K562 (cell line): ENCODE measurements at regions not wholly inside any gene's neighbourhood (a gene's known extent, or its start where the extent isn't known, plus 50 kb on each side); places are given as distances from the start of the nearest gene placed in this dataset.

Source experiments
- ATAC-seq: fragments of 200-7000 bp; cut with Tn5 transposase; 3 replicates; pipeline ENCODE4 v1.9.1; 2020; ENCODE audit warnings: moderate library complexity
- BruUV-seq: library from RNA; stranded (reverse); fragments of 400-500 nt; replicated peaks from 2 replicates; lab custom pipeline; 2021; lab: Mats Ljungman, UMichigan
- CTCF ChIA-PET: fragments of 300-600 bp; formaldehyde crosslinking; extraction: SDS; loops from one replicate; lab custom pipeline; 2021; ENCODE audit warnings: low intra/inter-chr PET ratio; lab: Yijun Ruan, JAX
- POLR2A ChIA-PET: fragments of 300-600, 350-650 bp; sonication (Branson Sonifier 250); formaldehyde crosslinking; extraction: SDS; loops from one replicate; lab custom pipeline; 2021; ENCODE audit warnings: antibody characterized with exemption, inconsistent platforms; lab: Yijun Ruan, JAX
- DNase-seq, 4 experiments: peaks; one replicate each; pipeline versions ENCODE4 v3.0.0 to v3.0.0-alpha.2; 2011 to 2018; ENCODE audit warnings: low spot score in 3 of 4, mixed read lengths in 3 of 4; ENCODE audit errors: extremely low read depth in 1 of 4
- FAIRE-seq: peaks from 2 replicates; lab custom pipeline; 2011; peaks lifted over from hg19 to GRCh38; lab: Jason Lieb, UNC
- H2AFZ ChIP-seq: 2 replicates; pipeline ENCODE4 v1.6.0; 2011; ENCODE audit warnings: low read depth, low read length, control low read depth, inconsistent platforms
- H3K27ac ChIP-seq: fragments of 200-600 bp; 3 replicates; pipeline ENCODE4 v1.8.0; 2011; ENCODE audit warnings: low read depth, mild to moderate bottlenecking, control low read depth, inconsistent platforms, low read length, moderate library complexity, mixed read lengths; ENCODE audit errors: extremely low read depth
- H3K27me3 ChIP-seq, 2 experiments: fragments of 300-600 bp in 1 of 2; 2 replicates in 1 of 2; 3 replicates in 1 of 2; pipeline versions ENCODE4 v1.6.0 to v1.8.0; 2011; ENCODE audit warnings: inconsistent platforms in 2 of 2, low read length in 2 of 2, mild to moderate bottlenecking in 1 of 2, mixed read lengths in 1 of 2, moderate library complexity in 1 of 2; ENCODE audit not compliant: control insufficient read depth in 2 of 2, insufficient read depth in 2 of 2
- H3K36me3 ChIP-seq: fragments of 300-600 bp; 3 replicates; pipeline ENCODE4 v1.8.0; 2011; ENCODE audit warnings: mild to moderate bottlenecking, low read length, inconsistent platforms; ENCODE audit not compliant: control insufficient read depth, insufficient read depth
- H3K4me1 ChIP-seq, 2 experiments: fragments of 200-600 bp in 1 of 2; replicated peaks in 1 of 2; 2 replicates in 1 of 2; 3 replicates in 1 of 2; pipeline versions ENCODE4 v1.5.1 to v1.8.0; 2011; ENCODE audit warnings: inconsistent platforms in 2 of 2, low read length in 2 of 2, mild to moderate bottlenecking in 1 of 2, mixed read lengths in 1 of 2, moderate library complexity in 1 of 2; ENCODE audit not compliant: control insufficient read depth in 2 of 2, insufficient read depth in 2 of 2
- H3K4me2 ChIP-seq: 2 replicates; pipeline ENCODE4 v1.6.1; 2011; ENCODE audit warnings: low read length, control low read depth, inconsistent platforms, mixed read lengths; ENCODE audit not compliant: insufficient read depth
- H3K4me3 ChIP-seq: fragments of 200-600 bp; sonication (generic), shearing (Covaris generic); 2 replicates; pipeline ENCODE4 v1.5.1; 2016; ENCODE audit warnings: control low read depth, inconsistent platforms
- H3K79me2 ChIP-seq: fragments of 200-600 bp; 3 replicates; pipeline ENCODE4 v1.8.0; 2011; ENCODE audit warnings: low read length, inconsistent platforms; ENCODE audit not compliant: control insufficient read depth, insufficient read depth
- H3K9ac ChIP-seq, 2 experiments: 2 replicates each; pipeline versions ENCODE4 v1.6.0 to v1.6.1; 2011; ENCODE audit warnings: low read depth in 2 of 2, low read length in 2 of 2, control low read depth in 1 of 2, inconsistent platforms in 1 of 2, mild to moderate bottlenecking in 1 of 2, mixed read lengths in 1 of 2; ENCODE audit not compliant: insufficient read depth in 1 of 2
- H3K9me1 ChIP-seq: one replicate; pipeline ENCODE4 v1.6.0; 2011; ENCODE audit warnings: inconsistent platforms, mild to moderate bottlenecking, low read length, moderate library complexity; ENCODE audit not compliant: control insufficient read depth, insufficient read depth
- H3K9me3 ChIP-seq: replicated peaks from 2 replicates; pipeline ENCODE4 v1.5.1; 2011; ENCODE audit warnings: low read depth, low read length, inconsistent platforms; ENCODE audit not compliant: control insufficient read depth, insufficient read depth
- H4K20me1 ChIP-seq: replicated peaks from 2 replicates; pipeline ENCODE4 v1.6.1; 2011; ENCODE audit warnings: low read length, inconsistent platforms, mixed read lengths; ENCODE audit not compliant: control insufficient read depth, insufficient read depth
- ATF1 ChIP-seq, 2 experiments: fragments of 450-650 bp in 1 of 2; IDR thresholded peaks; 2 replicates each; pipeline ENCODE4 v1.6.1; 2016; ENCODE audit warnings: missing compliant biosample characterization in 1 of 2, missing genetic modification characterization in 1 of 2
- BRD9 ChIP-seq: fragments of 450-650 bp; IDR thresholded peaks from 2 replicates; pipeline ENCODE4 v1.6.1; 2018; ENCODE audit warnings: low read depth; ENCODE audit not compliant: partially characterized antibody
- E2F5 ChIP-seq: sonication (generic); formaldehyde crosslinking; IDR thresholded peaks from 2 replicates; pipeline ENCODE4 v1.8.0; 2022; ENCODE audit warnings: mild to moderate bottlenecking, missing genetic modification reagents
- EZH2 ChIP-seq: IDR thresholded peaks from 2 replicates; pipeline ENCODE4 v1.6.1; 2012; ENCODE audit warnings: low read depth, mild to moderate bottlenecking, inconsistent platforms, low read length, borderline replicate concordance
- FUS ChIP-seq: fragments of 200-400 bp; formaldehyde crosslinking; optimal IDR thresholded peaks from 2 replicates; pipeline ENCODE3; 2017; ENCODE audit warnings: low read depth, low read length
- HDGF ChIP-seq: fragments of 450-650 bp; IDR thresholded peaks from 2 replicates; pipeline ENCODE4 v1.6.1; 2016
- PBX2 ChIP-seq, 2 experiments: IDR thresholded peaks in 1 of 2; conservative IDR thresholded peaks in 1 of 2; 2 replicates each; pipeline ENCODE4 v1.6.1; 2016; ENCODE audit warnings: low read depth in 2 of 2, mild to moderate bottlenecking in 1 of 2, missing compliant biosample characterization in 1 of 2, missing genetic modification characterization in 1 of 2, moderate library complexity in 1 of 2
- RCOR1 ChIP-seq, 2 experiments: IDR thresholded peaks; 2 replicates each; pipeline ENCODE4 v1.6.1; 2012; ENCODE audit warnings: low read depth in 2 of 2, low read length in 2 of 2, borderline replicate concordance in 1 of 2, improper control_type of control experiment in 1 of 2
- RUNX1 ChIP-seq: sonication (generic); IDR thresholded peaks from 2 replicates; pipeline ENCODE4 v1.6.1; 2016; ENCODE audit warnings: antibody characterized with exemption, low read depth
- ZEB2 ChIP-seq: fragments of 450-650 bp; IDR thresholded peaks from 2 replicates; pipeline ENCODE4 v1.6.1; 2016
- ZNF507 ChIP-seq: conservative IDR thresholded peaks from 2 replicates; pipeline ENCODE4 v1.6.1; 2017; ENCODE audit warnings: missing genetic modification characterization, missing compliant biosample characterization
- ZNF584 ChIP-seq: fragments of 200-800 bp; sonication (Bioruptor generic); IDR thresholded peaks from 2 replicates; pipeline ENCODE4 v1.6.1; 2016; ENCODE audit warnings: low read depth, mild to moderate bottlenecking, missing genetic modification characterization, missing compliant biosample characterization
- WGBS: fragments of 100-300 bp; shearing (Covaris generic); methylation state at CpG from one replicate; pipeline ENCODE4 v1.1.6; 2016; ENCODE audit warnings: low coverage, mixed read lengths; ENCODE audit not compliant: insufficient coverage; ENCODE audit errors: missing lambda C conversion rate; 5-methylcytosine and 5-hydroxymethylcytosine counted together
- in situ Hi-C: fragments of 300-500 bp; cut with MboI; formaldehyde crosslinking; loops from 4 replicates; pipeline ENCODE4 v1.15.0; 2018; ENCODE audit warnings: inconsistent platforms, mixed read lengths
- intact Hi-C: fragments of 100-400 bp; cut with micrococcal nuclease; formaldehyde crosslinking; loops from 2 replicates; pipeline ENCODE4 v1.14.2; 2022

- 0% methylated on average over 1 of the region's 1 CpG for WGBS
- no TSS peak for BruUV-seq
- FAIRE-seq = no peak
Observed at GRCh38 chr20:39356908-39357307, 394.8 kb downstream of the DHX35 start.

More at GRCh38 chr20:39356908-39357307, 394.8 kb downstream of the DHX35 start:
- H4K20me1 ChIP-seq = no peaks in the 10 kb centered on the region
- no peaks in the 10 kb centered on the region for H3K9me3 ChIP-seq
- TF ChIP-seq BRD9 (no peak), E2F5 (no peak), ZEB2 (no peak), ATF1 (CRISPR knock-in tag; IDR thresholded peaks at IDR 0.05) (no peak), ATF1 (tag; IDR thresholded peaks at IDR 0.05) (no peak), FUS (no peak), ZNF507 (tag) (no peak), RUNX1 (no peak), HDGF (no peak), EZH2 (no peak), ZNF584 (CRISPR knock-in tag) (no peak), RCOR1 (IDR thresholded peaks at IDR 0.05; ENCODE audit: borderline replicate concordance in 1 of 2, low read depth in 2 of 2, low read length in 2 of 2) (no peak), PBX2 (CRISPR knock-in tag; IDR thresholded peaks at IDR 0.05; ENCODE audit: low read depth) (no peak), PBX2 (tag; conservative IDR thresholded peaks at IDR 0.05; ENCODE audit: low read depth) (no peak)
- no peak overlapping the region for H3K9ac ChIP-seq
- H3K27me3 ChIP-seq = no peaks in the 10 kb centered on the region
- no peaks in the 10 kb centered on the region for H3K4me1 ChIP-seq
- ChIA-PET CTCF (no interaction called here), POLR2A (no interaction called here)
- DNase-seq = no peak
- H2AFZ ChIP-seq = no peak overlapping the region
- no peaks in the 10 kb centered on the region for H3K9me1 ChIP-seq
- no peak for ATAC-seq
- H3K36me3 ChIP-seq = no peaks in the 10 kb centered on the region
- no peaks in the 10 kb centered on the region for H3K79me2 ChIP-seq
- H3K4me3 ChIP-seq = no peak overlapping the region
- no peak overlapping the region for H3K27ac ChIP-seq
- no peak overlapping the region for H3K4me2 ChIP-seq
- intact Hi-C loops (no loop called here), in situ Hi-C loops (no loop called here)
